ENCODE measurements at regions not wholly inside any gene's neighbourhood (a gene's known extent, or its start where the extent isn't known, plus 50 kb on each side); places are given as distances from the start of the nearest gene placed in this dataset.

GRCh38 chr4:28469387-28469786, 1608.7 kb downstream of the STIM2 start:
- TF ChIP-seq, protein P1, sequence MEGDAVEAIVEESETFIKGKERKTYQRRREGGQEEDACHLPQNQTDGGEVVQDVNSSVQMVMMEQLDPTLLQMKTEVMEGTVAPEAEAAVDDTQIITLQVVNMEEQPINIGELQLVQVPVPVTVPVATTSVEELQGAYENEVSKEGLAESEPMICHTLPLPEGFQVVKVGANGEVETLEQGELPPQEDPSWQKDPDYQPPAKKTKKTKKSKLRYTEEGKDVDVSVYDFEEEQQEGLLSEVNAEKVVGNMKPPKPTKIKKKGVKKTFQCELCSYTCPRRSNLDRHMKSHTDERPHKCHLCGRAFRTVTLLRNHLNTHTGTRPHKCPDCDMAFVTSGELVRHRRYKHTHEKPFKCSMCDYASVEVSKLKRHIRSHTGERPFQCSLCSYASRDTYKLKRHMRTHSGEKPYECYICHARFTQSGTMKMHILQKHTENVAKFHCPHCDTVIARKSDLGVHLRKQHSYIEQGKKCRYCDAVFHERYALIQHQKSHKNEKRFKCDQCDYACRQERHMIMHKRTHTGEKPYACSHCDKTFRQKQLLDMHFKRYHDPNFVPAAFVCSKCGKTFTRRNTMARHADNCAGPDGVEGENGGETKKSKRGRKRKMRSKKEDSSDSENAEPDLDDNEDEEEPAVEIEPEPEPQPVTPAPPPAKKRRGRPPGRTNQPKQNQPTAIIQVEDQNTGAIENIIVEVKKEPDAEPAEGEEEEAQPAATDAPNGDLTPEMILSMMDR (IDR thresholded peaks at IDR 0.05; ENCODE audit: low read depth, low read length) = no peak

GRCh38 chr4:28469886-28470285, 1609.2 kb downstream of the STIM2 start:
- TF ChIP-seq, protein P1 (IDR thresholded peaks at IDR 0.05; ENCODE audit: low read depth, low read length) = no peak
- H3K4me3 ChIP-seq (ENCODE audit: low read depth, low read length) = no peak overlapping the region

More at GRCh38 chr4:28469387-28469786, 1608.7 kb downstream of the STIM2 start:
- no peak overlapping the region for H3K4me3 ChIP-seq (ENCODE audit: low read depth, low read length)

DNA sequence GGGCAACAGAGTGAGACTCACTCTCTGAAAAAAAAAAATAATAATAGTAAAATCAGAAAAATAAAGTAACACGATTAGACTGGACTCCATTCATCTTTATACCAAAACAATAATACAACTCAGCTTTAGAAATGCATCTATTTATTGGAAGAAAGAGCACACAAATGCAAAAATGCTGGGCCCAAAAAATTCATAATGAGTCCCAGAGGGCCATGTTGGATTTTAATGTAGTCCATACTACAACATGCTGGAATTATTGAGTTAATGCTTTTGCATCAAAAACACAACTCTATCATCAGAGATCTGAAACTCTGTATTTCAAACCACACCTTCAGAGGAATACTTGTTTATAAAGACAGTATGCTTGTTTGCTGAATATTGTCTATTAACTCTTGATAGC, 1614.7 kb downstream of the STIM2 start:
- TF ChIP-seq, protein P1 (IDR thresholded peaks at IDR 0.05; ENCODE audit: low read depth, low read length) = no peak
- no peak overlapping the region for H3K4me3 ChIP-seq (ENCODE audit: low read depth, low read length)

- no peak overlapping the region for H3K4me3 ChIP-seq (ENCODE audit: low read depth, low read length)
- TF ChIP-seq, protein P1 (IDR thresholded peaks at IDR 0.05; ENCODE audit: low read depth, low read length) = no peak
Measured at GRCh38 chr4:28479666-28480065, 1619.0 kb downstream of the STIM2 start.

DNA sequence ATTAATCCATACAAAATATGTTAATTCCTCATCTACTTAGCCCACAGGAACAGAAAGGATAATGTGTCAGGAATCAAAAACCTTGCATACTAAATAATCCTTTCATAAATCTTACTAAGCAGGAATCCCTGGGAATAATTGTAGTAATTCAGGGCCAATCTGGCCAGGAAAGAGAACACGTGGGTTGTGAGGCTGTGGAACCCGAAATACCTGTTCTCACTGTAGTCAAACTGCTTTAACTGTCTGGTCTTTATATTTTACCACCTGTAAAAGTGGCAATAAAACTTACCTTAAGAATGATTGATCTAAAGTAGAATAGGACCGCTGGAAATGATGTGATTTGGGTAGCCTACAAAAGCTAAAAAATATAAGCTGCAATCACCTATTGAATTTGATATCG, 1620.9 kb downstream of the STIM2 start:
- H3K4me3 ChIP-seq (ENCODE audit: low read depth, low read length) = no peak overlapping the region
- TF ChIP-seq, protein P1 (IDR thresholded peaks at IDR 0.05; ENCODE audit: low read depth, low read length) = no peak

DNA sequence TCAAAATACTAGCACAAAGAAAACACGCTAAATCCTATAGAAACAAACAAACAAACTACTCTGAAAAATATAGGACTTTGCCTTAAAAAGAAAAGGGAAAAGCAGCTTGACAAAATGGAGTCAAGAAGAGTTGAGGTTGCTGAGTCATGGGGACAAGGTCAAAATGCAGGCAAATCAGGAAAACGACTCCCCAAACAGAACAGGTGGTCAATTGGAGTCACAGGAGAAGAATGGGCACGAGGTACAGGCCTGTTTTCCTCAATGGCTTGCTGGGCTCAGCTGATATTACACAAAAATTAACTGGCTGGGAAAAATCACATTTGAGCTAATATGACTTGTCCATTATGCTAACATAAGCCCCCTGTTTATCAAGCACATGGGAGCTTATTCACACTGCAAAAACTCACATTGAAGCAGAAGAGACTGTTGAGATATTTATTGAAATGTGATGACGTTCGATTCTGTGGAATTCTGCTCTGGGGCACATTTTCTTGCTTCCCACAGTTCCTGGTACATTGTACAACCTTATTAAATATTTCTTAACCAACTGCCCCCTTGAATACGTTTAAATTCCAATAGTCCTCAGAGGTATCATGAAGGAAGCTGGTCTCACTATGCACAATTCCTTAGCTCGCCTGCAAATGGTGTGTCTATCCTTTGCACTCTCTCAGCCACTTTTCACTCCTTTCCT, 1622.1 kb downstream of the STIM2 start:
- no peak overlapping the region for H3K4me3 ChIP-seq (ENCODE audit: low read depth, low read length)
- TF ChIP-seq, protein P1 (IDR thresholded peaks at IDR 0.05; ENCODE audit: low read depth, low read length) = no peak

DNA sequence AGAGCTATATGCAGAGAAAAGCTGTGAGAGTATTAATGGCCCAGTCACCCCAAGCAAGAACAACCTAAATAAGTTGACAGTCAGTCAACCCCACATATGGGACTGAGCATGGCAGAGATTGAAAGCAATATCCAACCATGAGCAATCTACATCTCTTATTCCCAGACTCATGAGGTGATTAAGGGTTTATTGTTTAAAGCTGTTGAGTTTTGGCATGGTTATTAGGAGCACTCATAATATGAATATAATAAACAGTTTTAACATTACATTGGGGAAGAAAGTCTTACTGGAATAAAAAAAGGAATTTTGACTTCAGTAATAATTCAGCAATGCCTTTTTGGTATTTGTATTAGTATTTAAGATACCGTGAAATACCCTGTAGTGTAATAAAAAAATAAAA, 1627.4 kb downstream of the STIM2 start:
- no peak overlapping the region for H3K4me3 ChIP-seq (ENCODE audit: low read depth, low read length)
- TF ChIP-seq, protein P1 (IDR thresholded peaks at IDR 0.05; ENCODE audit: low read depth, low read length) = no peak

All from WI38 (cell line).